Activated CD4-positive, alpha-beta T cell treated with anti-CD3 and anti-CD28 coated beads for 24 hours (primary cell): ENCODE measurements at regions not wholly inside any gene's neighbourhood (a gene's known extent, or its start where the extent isn't known, plus 50 kb on each side); places are given as distances from the start of the nearest gene placed in this dataset.

Experiments used
- DNase-seq, 2 donors: peaks; one replicate each; pipeline ENCODE4 v3.0.0-alpha.2; 2020; ENCODE audit warnings: low read depth in 2 of 2

- DNase-seq = no peak
Measured at GRCh38 chr12:5230156-5230555, 186.5 kb downstream of the KCNA5 start.

GRCh38 chr12:5230861-5231260, 187.2 kb downstream of the KCNA5 start:
- DNase-seq = no peak

DNA sequence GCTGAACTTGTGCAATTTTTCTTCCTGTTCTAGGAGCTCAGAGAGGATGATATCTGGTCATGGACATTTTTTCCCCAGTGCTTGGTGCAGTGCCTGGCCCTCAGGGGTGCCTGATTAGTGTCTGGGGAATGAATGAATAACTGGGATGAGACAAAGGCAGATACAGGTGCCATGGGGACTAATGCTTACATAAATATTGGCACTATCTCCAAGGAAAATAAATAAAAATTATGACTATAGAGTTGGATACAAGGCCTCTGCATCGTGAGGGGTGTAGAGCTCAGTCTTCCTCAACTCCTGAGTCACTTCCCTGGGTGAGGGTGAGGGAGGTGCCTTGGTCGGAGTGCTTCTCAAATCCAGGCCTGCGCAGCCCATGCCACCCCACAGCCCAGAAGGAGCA, 188.6 kb downstream of the KCNA5 start:
- no peak for DNase-seq

- no peak for DNase-seq
Measured at GRCh38 chr12:5232826-5233500, 189.3 kb downstream of the KCNA5 start.

GRCh38 chr12:5236022-5236640, 192.5 kb downstream of the KCNA5 start:
- no peak for DNase-seq

DNA sequence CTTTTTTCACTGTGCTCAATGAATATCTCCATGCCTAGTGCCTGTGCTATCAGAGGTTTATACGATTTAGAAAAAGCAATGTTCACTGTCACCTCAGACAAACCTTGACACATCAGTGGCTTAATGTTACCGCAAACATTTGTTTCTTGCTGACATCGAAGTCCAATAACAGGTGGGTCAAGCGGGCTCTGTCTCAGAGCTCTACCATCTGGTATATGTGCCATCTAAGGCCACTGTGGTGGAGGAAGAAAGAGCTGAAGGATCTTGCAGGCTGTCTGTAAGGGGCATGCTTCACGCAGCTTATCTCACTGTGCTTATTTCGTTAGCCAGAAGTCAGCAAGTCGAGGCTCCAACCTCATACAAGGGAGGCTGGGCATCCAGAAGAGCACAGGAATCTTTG, 189.5 kb upstream of the NTF3 start:
- no peak for DNase-seq

DNA sequence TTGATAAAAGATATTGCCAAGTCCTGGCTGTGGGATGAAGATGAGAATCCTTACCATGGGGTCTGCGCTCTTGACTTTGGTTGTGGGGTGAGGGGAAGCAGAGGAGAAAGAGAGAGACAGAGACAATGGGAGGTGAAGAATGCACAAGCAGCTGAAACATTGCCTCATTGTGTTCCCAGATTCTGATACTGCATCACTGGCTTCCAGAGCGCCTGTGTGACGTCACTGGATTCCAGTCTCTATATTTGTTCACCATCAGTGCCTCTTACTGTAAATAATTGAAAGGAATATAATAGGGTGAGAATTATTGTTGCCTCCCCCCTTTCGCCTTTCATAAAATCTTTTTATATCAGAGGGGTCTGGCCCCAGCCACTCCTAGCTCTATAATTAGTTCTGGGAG, 188.9 kb upstream of the NTF3 start:
- DNase-seq = no peak

GRCh38 chr12:5244513-5244972, 187.4 kb upstream of the NTF3 start:
- no peak for DNase-seq

GRCh38 chr12:5246196-5246595, 185.7 kb upstream of the NTF3 start:
- DNase-seq = no peak

DNA sequence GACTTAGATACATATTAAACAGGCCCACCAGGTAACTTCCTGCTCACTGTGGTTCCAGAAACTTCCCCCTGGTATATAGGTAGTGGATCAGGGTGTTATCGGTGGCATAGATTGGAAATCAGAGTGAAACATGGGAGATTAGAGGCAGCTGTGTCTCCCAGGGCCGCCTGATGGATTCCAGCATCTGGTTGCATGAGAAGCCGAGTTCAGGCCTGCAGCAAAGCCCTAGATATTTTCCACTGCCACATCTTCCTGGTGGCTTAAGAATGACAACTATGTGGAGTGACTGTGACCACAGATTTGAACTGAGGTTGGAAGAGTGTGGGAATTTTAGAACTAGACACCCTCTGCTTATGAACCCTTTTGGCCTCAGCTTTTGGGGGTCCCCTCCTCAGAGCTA, 184.8 kb upstream of the NTF3 start:
- DNase-seq = no peak

DNA sequence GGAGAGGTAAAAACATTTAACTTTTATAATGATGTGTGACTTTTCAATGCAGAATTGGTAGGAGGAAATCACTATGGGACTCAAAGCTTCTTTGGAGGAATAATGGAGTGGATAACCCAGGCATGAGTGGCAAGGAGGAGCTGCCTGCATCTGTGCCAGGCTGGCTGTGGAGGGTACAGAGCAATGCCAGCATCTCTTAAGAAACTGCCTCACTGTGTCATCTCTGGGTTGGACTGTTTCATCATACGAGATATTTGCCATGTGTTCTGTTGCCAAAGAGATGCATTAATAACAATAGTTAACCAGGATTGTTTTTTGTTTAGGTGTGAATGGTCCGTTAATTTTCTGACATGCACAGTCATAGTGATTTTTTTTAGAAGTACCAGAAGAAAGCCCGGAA, 183.7 kb upstream of the NTF3 start:
- DNase-seq = no peak

DNA sequence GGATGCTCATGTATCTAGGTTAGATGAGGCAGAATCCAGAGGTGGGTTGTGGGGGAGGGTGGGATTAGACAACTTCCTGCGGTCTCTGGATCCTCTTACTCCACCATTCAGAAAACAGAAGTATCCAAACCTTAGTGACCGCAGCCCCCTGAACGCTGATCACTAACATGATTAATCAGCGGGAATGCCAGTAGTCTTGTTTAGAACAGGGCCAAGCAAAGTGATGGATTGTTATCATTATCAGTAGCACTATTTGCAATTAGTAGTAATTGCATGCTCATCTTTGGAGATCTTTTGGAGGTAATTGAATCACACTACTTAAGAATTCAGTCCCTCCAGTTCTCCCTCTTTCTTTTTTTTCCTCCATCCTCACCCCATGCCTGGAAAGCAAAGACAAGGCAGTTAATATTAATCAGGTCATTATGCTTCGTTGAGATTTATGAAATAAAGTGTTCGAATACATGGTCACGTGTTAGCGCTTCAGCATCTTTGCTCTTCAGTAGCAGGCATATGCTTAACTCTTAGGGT, 182.8 kb upstream of the NTF3 start:
- DNase-seq = no peak

- DNase-seq = no peak
Measured at GRCh38 chr12:5251092-5251491, 180.8 kb upstream of the NTF3 start.

- DNase-seq = no peak
Measured at GRCh38 chr12:5251786-5252185, 180.1 kb upstream of the NTF3 start.

- DNase-seq = no peak
Measured at GRCh38 chr12:5254703-5255102, 177.2 kb upstream of the NTF3 start.

DNA sequence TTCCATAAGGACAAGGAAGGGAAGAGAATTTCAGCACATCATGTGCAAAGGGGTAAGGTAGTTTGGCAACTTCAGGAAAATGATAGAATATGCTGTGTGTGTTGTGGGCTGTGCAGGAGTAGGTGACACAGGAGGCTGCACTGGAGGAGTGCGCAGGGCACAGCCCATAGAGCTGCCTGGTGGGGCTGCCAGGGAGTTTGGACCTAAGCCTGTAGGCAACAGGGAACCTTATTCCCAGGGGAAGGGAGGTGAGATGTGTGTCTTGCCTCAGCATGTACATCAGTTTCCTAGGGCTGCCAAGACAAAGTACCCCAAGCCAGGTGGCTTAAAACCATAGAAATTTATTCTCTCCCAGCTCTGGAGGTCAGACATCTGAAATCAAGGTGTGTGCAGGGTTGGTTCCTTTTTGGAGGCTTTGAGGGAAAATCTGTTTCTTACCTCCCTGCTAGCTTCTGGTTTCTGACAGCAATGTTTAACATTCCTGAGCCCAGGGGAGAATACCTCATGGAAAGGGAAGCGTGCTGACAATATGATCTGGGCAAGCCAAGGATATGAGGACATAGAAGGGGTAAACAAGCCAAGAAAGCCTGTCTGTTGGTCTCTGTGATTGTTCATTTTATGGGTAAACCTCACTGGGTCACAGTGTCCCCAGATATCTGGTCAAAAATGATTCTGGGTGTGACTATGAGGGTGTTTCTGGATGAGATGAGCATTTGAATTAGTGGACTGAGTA, 174.0 kb upstream of the NTF3 start:
- DNase-seq = no peak

- no peak for DNase-seq
Measured at GRCh38 chr12:5258498-5258897, 173.4 kb upstream of the NTF3 start.

DNA sequence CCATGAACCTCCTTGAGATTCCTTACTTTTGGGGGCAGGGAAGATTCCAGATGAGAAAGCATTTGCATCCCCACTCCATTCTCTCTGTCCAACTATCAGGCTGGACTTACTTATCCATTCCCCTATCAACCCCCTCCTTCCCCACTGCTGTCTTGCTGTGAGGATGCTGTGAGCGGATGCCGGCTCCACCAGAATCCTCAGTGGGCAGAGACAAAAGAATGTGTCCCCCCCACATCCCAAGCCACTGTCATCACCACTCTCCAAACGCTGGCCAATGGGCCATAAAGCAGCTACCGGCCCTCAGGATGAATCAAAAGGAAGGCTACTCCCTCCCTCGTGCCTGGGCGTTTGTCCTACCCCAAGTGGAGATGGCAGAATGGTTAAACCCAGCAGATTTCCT, 173.0 kb upstream of the NTF3 start:
- DNase-seq = no peak

GRCh38 chr12:5259523-5259922, 172.4 kb upstream of the NTF3 start:
- DNase-seq = no peak

DNA sequence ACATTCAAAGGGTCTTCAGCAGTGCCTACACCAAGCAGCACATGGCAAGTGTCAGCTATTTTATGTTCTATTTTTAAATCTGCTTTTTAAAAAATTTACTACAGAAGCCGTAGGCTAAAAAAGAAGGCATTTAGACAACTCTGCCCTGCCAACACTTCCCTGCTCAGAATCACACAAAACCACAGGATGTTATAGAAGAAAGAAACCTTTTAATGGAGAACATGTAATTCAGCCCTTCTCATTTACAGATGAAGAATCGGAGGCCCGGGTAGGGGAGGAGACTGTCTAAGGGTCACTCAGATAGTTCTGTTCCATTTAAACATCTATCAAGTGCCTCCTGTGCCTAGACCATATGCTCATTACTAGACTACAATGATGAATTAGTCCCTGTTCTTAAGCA, 171.8 kb upstream of the NTF3 start:
- DNase-seq = no peak

DNA sequence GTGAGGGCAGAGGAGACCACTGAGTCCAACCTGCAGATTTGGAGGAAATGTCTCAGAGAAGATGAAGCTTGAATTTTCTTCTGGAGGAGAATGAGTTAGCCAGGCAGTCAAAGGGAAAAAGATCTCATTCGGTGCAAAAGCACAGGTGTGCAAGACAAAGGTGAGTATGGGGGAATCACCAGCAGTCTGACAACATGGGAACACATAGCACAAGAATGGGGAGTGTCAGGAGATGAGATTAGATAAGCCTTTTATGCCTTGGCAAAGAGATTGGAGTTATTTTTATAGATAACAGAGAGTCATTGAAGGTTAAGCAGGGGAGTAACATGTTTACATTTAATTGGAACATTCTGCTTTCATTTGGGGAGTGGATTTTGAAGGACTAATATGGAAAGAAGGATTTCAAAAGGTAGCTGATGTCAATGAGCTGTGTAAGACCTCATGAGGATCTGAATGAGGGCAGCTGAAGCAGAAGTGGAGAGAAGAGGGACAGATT, 171.3 kb upstream of the NTF3 start:
- no peak for DNase-seq

GRCh38 chr12:5262450-5262849, 169.5 kb upstream of the NTF3 start:
- no peak for DNase-seq

DNA sequence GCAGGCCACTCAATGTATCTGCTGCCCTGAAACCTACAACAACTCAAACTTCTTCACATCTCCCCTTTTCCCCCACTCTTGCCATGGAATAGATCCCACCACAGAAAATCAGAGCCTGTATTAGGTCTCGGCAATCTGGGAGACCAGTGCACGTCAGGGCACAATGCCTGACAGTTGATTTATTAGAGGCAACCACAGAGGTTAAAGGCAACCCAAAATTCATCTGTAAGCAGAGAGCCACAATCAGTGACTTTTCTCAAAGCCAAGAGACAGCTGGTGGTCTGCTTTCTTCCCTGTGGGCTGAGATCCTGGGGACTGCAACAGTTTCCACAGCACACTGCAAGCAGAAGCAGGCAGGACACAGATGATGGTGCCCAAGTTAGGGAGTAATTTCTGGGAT, 169.0 kb upstream of the NTF3 start:
- no peak for DNase-seq
